HepG2 (cell line): ENCODE measurements at regions not wholly inside any gene's neighbourhood (a gene's known extent, or its start where the extent isn't known, plus 50 kb on each side); places are given as distances from the start of the nearest gene placed in this dataset.

Experiments
- AGO1 ChIP-seq: fragments of 200-400 bp; formaldehyde crosslinking; IDR thresholded peaks from 2 replicates; pipeline ENCODE4 v1.6.1; 2017; ENCODE audit warnings: mild to moderate bottlenecking, low read depth, low read length, moderate library complexity; ENCODE audit not compliant: poor library complexity, severe bottlenecking
- ARNT ChIP-seq: fragments of 450-650 bp; IDR thresholded peaks from 2 replicates; pipeline ENCODE4 v1.6.1; 2017
- ATRX ChIP-seq: sonication (generic); formaldehyde crosslinking; IDR thresholded peaks from 2 replicates; pipeline ENCODE4 v1.4.0; 2020; ENCODE audit warnings: missing genetic modification reagents, borderline replicate concordance
- CBFB ChIP-seq: sonication (generic); formaldehyde crosslinking; IDR thresholded peaks from 2 replicates; pipeline ENCODE4 v1.4.0; 2020; ENCODE audit warnings: missing genetic modification reagents
- CERS6 ChIP-seq: sonication (generic); formaldehyde crosslinking; IDR thresholded peaks from 2 replicates; pipeline ENCODE4 v1.5.0; 2020; ENCODE audit warnings: missing genetic modification reagents
- CSRNP1 ChIP-seq: sonication (generic); formaldehyde crosslinking; IDR thresholded peaks from 2 replicates; pipeline ENCODE4 v1.8.1; 2023; ENCODE audit warnings: mild to moderate bottlenecking, missing genetic modification reagents
- GTF2F1 ChIP-seq: fragments of 150-350 bp; IDR thresholded peaks from 2 replicates; pipeline ENCODE4 v1.6.1; 2014; ENCODE audit warnings: low read length
- KLF6 ChIP-seq: IDR thresholded peaks from 2 replicates; pipeline ENCODE4 v1.8.0; 2016; ENCODE audit warnings: missing biosample characterization, missing genetic modification reagents
- NFE2L2 ChIP-seq: fragments of 150-350 bp; IDR thresholded peaks from 2 replicates; pipeline ENCODE4 v1.6.1; 2014; ENCODE audit warnings: low read length
- NFIB ChIP-seq: sonication (generic); formaldehyde crosslinking; IDR thresholded peaks from 2 replicates; pipeline ENCODE4 v1.9.0; 2021; ENCODE audit warnings: missing genetic modification reagents, mild to moderate bottlenecking, borderline replicate concordance
- NR1H2 ChIP-seq: sonication (generic); formaldehyde crosslinking; IDR thresholded peaks from 2 replicates; pipeline ENCODE4 v1.8.1; 2022; ENCODE audit warnings: low read depth, missing genetic modification reagents, borderline replicate concordance
- SMARCE1 ChIP-seq: fragments of 450-650 bp; IDR thresholded peaks from 2 replicates; pipeline ENCODE4 v1.6.1; 2017; ENCODE audit warnings: borderline replicate concordance
- STAT6 ChIP-seq: sonication (generic); formaldehyde crosslinking; IDR thresholded peaks from 2 replicates; pipeline ENCODE4 v1.4.0; 2020; ENCODE audit warnings: missing genetic modification reagents, mild to moderate bottlenecking, borderline replicate concordance
- TSC22D2 ChIP-seq: sonication (generic); formaldehyde crosslinking; IDR thresholded peaks from 2 replicates; pipeline ENCODE4 v1.5.1; 2020; ENCODE audit warnings: missing genetic modification reagents, mild to moderate bottlenecking, borderline replicate concordance
- ZNF329 ChIP-seq: sonication (generic); formaldehyde crosslinking; IDR thresholded peaks from 2 replicates; pipeline ENCODE4 v1.9.0; 2021; ENCODE audit warnings: low read depth, mild to moderate bottlenecking, missing genetic modification reagents
- ZNF441 ChIP-seq: sonication (generic); formaldehyde crosslinking; IDR thresholded peaks from 2 replicates; pipeline ENCODE4 v1.7.0; 2021; ENCODE audit warnings: missing genetic modification reagents, borderline replicate concordance
- ZNF501 ChIP-seq: sonication (generic); formaldehyde crosslinking; IDR thresholded peaks from 2 replicates; pipeline ENCODE4 v1.5.1; 2020; ENCODE audit warnings: mild to moderate bottlenecking, moderate library complexity, missing genetic modification reagents
- ZNF503 ChIP-seq: sonication (generic); formaldehyde crosslinking; IDR thresholded peaks from 2 replicates; pipeline ENCODE4 v1.4.0; 2020; ENCODE audit warnings: missing genetic modification reagents
- ZNF564 ChIP-seq: sonication (generic); formaldehyde crosslinking; IDR thresholded peaks from 2 replicates; pipeline ENCODE4 v1.8.1; 2023; ENCODE audit warnings: mild to moderate bottlenecking, missing genetic modification reagents
- TF ChIP-seq, protein P1 (sequence below): sonication (generic); formaldehyde crosslinking; IDR thresholded peaks from 2 replicates; pipeline ENCODE4 v1.5.1; 2020; ENCODE audit warnings: mild to moderate bottlenecking, missing genetic modification reagents, borderline replicate concordance

- no peak for TF ChIP-seq STAT6 (CRISPR knock-in tag)
- TF ChIP-seq ZNF501 (CRISPR knock-in tag): peak; percentile 72
- no peak for TF ChIP-seq CERS6 (CRISPR knock-in tag)
- TF ChIP-seq ATRX: no peak
- peak; percentile 42; the same call in 1 of the 2 replicates for TF ChIP-seq ZNF441 (CRISPR knock-in tag)
- no peak for TF ChIP-seq ZNF564 (CRISPR knock-in tag)
- 0 out of 2 replicates have a peak, but pooled peaks have one; percentile 30 for TF ChIP-seq CBFB (CRISPR knock-in tag)
- TF ChIP-seq NFE2L2: no peak
- no peak for TF ChIP-seq NFIB (CRISPR knock-in tag)
- TF ChIP-seq SMARCE1: no peak
- TF ChIP-seq KLF6: peak; percentile 89; the same call in 1 of the 2 replicates
- TF ChIP-seq GTF2F1: no peak
- TF ChIP-seq TSC22D2 (CRISPR knock-in tag): peak; percentile 27; the same call in 1 of the 2 replicates
- no peak for TF ChIP-seq ZNF329 (CRISPR knock-in tag)
- TF ChIP-seq ZNF503 (CRISPR knock-in tag): peak; percentile 79; the same call in 1 of the 2 replicates
- TF ChIP-seq ARNT: no peak
- TF ChIP-seq AGO1: no peak
- TF ChIP-seq CSRNP1 (CRISPR knock-in tag): peak; percentile 71; the same call in 1 of the 2 replicates
- TF ChIP-seq, protein P1, sequence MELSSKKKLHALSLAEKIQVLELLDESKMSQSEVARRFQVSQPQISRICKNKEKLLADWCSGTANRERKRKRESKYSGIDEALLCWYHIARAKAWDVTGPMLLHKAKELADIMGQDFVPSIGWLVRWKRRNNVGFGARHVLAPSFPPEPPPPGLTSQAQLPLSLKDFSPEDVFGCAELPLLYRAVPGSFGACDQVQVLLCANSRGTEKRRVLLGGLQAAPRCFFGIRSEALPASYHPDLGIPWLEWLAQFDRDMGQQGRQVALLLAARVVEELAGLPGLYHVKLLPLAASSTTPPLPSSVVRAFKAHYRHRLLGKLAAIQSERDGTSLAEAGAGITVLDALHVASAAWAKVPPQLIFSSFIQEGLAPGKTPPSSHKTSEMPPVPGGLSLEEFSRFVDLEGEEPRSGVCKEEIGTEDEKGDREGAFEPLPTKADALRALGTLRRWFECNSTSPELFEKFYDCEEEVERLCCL: no peak
- 0 out of 2 replicates have a peak, but pooled peaks have one; percentile 15 for TF ChIP-seq NR1H2 (CRISPR knock-in tag)
These were observed 66.9 kb upstream of the ATF7IP2 start (continued) for GRCh38 chr16:10318798-10319500.
